ENCODE measurements at regions not wholly inside any gene's neighbourhood (a gene's known extent, or its start where the extent isn't known, plus 50 kb on each side); places are given as distances from the start of the nearest gene placed in this dataset.

DNA sequence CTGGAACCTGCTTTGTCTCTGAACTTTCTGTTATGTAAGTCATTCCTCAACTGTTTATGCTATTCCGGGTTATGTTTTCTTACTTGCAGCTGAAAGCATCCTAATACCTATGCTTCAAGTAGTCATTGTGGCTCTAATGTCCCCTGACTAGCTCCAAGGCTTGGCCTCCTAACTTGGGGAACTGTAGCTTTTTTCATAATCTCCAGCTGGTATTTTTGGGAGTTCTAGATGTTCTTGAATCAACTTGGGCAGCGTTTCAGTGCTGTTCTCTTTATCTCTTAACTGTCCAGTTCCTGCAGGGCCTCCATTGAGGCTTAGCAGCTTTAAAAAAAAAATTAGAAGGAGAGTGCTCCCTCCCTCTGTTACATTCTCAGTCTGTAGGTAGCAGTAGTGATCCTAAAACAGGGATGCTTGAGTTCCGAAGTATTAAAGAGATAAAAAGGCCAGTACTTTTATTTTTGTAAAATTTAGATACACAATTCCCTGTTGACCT lies 100.0 kb upstream of the ACTBL2 start:
- Histone ChIP-seq H4K5ac (ENCODE audit: low read length) (no peak overlapping the region), H2BK120ac (ENCODE audit: low read depth, low read length) (no peak overlapping the region), H3K4ac (ENCODE audit: low read depth, low read length) (no peak overlapping the region), H3K36me3 (ENCODE audit: control insufficient read depth, insufficient read depth, low read length) (no peaks in the 10 kb centered on the region), H3K23ac (ENCODE audit: low read length) (no peak overlapping the region), H2BK5ac (ENCODE audit: low read length) (no peak overlapping the region), H3K4me3 (ENCODE audit: low read length) (no peak overlapping the region), H3K79me1 (ENCODE audit: low read length) (no peaks in the 10 kb centered on the region), H3K4me2 (ENCODE audit: low read length) (no peak overlapping the region), H3K56ac (ENCODE audit: low read length) (no peak overlapping the region), H3K79me2 (ENCODE audit: control insufficient read depth, insufficient read depth, low read length) (no peaks in the 10 kb centered on the region), H3K4me1 (ENCODE audit: control insufficient read depth, low read depth, low read length) (no peaks in the 10 kb centered on the region), H2BK15ac (replicated peaks; ENCODE audit: low read depth) (no peak overlapping the region), H3K27me3 (ENCODE audit: insufficient read depth, low read length, poor library complexity) (no peaks in the 10 kb centered on the region), H3K18ac (ENCODE audit: low read length) (no peak overlapping the region), H4K8ac (ENCODE audit: low read depth, low read length) (no peak overlapping the region), H3K9ac (ENCODE audit: low read length) (no peak overlapping the region), H3K27ac (ENCODE audit: low read depth, low read length) (no peak overlapping the region), H2AK5ac (ENCODE audit: low read length) (no peak overlapping the region)
- no CpG with 5 or more reads among the region's 3 CpGs for WGBS (ENCODE audit: extremely low coverage, insufficient coverage, low lambda C conversion rate)
- no peak for DNase-seq

DNA sequence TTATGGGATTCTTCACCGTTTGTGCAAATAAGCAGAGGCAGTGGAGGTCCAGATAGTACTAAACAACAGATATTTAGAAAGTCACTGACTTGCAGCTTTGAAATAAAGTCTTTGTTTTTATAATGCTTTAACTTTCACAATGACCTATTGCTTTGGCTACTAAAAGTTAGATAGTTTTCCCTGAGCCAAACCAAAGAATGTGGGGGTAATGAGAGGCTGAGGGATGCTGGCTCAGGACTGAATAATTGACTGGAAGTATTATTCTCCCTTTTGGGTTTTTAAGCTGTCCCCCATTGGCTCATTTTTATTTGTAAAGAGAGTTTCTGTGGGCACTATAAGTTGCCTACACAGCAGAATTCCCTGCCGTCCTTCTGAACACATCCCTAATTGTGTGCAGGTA lies 99.2 kb upstream of the ACTBL2 start:
- Histone ChIP-seq H3K79me2 (ENCODE audit: control insufficient read depth, insufficient read depth, low read length) (no peaks in the 10 kb centered on the region), H3K18ac (ENCODE audit: low read length) (no peak overlapping the region), H3K4me2 (ENCODE audit: low read length) (no peak overlapping the region), H2BK15ac (replicated peaks; ENCODE audit: low read depth) (no peak overlapping the region), H4K8ac (ENCODE audit: low read depth, low read length) (no peak overlapping the region), H3K9ac (ENCODE audit: low read length) (no peak overlapping the region), H3K4ac (ENCODE audit: low read depth, low read length) (no peak overlapping the region), H3K27ac (ENCODE audit: low read depth, low read length) (no peak overlapping the region), H3K23ac (ENCODE audit: low read length) (no peak overlapping the region), H2AK5ac (ENCODE audit: low read length) (no peak overlapping the region), H4K5ac (ENCODE audit: low read length) (no peak overlapping the region), H3K27me3 (ENCODE audit: insufficient read depth, low read length, poor library complexity) (no peaks in the 10 kb centered on the region), H2BK5ac (ENCODE audit: low read length) (no peak overlapping the region), H2BK120ac (ENCODE audit: low read depth, low read length) (no peak overlapping the region), H3K36me3 (ENCODE audit: control insufficient read depth, insufficient read depth, low read length) (no peaks in the 10 kb centered on the region), H3K4me3 (ENCODE audit: low read length) (no peak overlapping the region), H3K56ac (ENCODE audit: low read length) (no peak overlapping the region), H3K79me1 (ENCODE audit: low read length) (no peaks in the 10 kb centered on the region), H3K4me1 (ENCODE audit: control insufficient read depth, low read depth, low read length) (no peaks in the 10 kb centered on the region)
- no peak for DNase-seq
- WGBS (ENCODE audit: extremely low coverage, insufficient coverage, low lambda C conversion rate): no CpG with 5 or more reads among the region's 2 CpGs

DNA sequence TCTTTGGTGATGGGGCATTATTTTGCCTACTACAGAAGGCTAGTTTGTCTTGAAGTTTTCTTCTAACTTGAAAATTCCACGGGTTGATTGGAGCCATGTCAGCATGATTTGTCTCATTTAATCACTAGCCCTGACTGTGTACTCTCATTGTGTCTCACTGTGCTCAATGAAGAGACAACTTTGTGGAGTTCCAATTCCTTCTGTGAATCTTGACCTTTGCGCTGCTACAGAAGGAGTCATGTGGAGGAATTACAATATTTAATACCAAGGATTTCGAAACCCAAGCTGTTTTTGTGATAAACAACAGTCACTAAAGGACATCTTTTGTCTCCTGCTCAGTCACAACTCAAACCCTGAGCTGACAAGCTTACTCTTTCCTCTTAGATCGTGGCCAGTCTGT lies 98.6 kb upstream of the ACTBL2 start:
- Histone ChIP-seq H3K4me1 (ENCODE audit: control insufficient read depth, low read depth, low read length) (no peaks in the 10 kb centered on the region), H3K56ac (ENCODE audit: low read length) (no peak overlapping the region), H2BK15ac (replicated peaks; ENCODE audit: low read depth) (no peak overlapping the region), H4K5ac (ENCODE audit: low read length) (no peak overlapping the region), H2BK120ac (ENCODE audit: low read depth, low read length) (no peak overlapping the region), H3K27me3 (ENCODE audit: insufficient read depth, low read length, poor library complexity) (no peaks in the 10 kb centered on the region), H2AK5ac (ENCODE audit: low read length) (no peak overlapping the region), H3K4me3 (ENCODE audit: low read length) (no peak overlapping the region), H3K23ac (ENCODE audit: low read length) (no peak overlapping the region), H3K79me1 (ENCODE audit: low read length) (no peaks in the 10 kb centered on the region), H3K4ac (ENCODE audit: low read depth, low read length) (no peak overlapping the region), H3K4me2 (ENCODE audit: low read length) (no peak overlapping the region), H3K36me3 (ENCODE audit: control insufficient read depth, insufficient read depth, low read length) (no peaks in the 10 kb centered on the region), H3K27ac (ENCODE audit: low read depth, low read length) (no peak overlapping the region), H2BK5ac (ENCODE audit: low read length) (no peak overlapping the region), H3K18ac (ENCODE audit: low read length) (no peak overlapping the region), H3K9ac (ENCODE audit: low read length) (no peak overlapping the region), H4K8ac (ENCODE audit: low read depth, low read length) (no peak overlapping the region), H3K79me2 (ENCODE audit: control insufficient read depth, insufficient read depth, low read length) (no peaks in the 10 kb centered on the region)
- no peak for DNase-seq
- no CpG with 5 or more reads among the region's 4 CpGs for WGBS (ENCODE audit: extremely low coverage, insufficient coverage, low lambda C conversion rate)

DNA sequence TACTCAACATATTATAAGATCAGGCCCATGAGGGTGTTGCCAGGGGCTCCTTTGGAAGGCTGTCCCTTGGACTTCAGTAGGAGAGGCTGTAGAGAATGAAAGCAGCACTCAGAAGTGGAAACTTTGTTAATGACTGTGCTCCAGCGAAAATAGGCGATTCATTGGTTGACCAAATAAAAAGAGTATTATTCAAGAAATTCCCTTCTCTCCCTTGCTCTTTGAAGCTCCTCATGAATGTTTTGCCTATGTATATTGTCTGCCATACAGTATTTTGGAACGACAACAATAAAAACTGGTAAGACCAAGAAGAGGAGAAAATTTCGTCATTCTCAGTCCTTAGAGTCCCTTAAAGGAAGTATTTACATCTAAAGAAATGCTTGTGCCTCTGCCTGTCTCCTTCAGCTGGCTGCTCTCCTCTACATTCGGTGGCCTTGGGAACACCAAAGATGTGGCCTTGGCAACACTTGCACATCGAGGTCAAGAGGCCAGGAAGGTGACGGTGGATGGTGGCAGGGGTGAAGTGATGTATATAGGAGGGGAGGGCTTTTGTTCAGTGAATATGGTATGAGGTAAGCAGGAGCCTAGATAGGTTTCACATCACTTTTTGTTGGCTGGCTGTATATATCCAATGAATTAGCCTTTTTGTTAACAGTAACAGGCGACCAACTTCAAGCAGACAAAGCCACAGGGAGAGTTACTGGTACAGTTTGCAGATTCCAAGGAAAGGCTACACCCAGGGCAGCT lies 95.0 kb upstream of the ACTBL2 start:
- Histone ChIP-seq H3K79me1 (ENCODE audit: low read length) (no peaks in the 10 kb centered on the region), H3K18ac (ENCODE audit: low read length) (no peak overlapping the region)
- WGBS (ENCODE audit: extremely low coverage, insufficient coverage, low lambda C conversion rate): no CpG with 5 or more reads among the region's 8 CpGs

DNA sequence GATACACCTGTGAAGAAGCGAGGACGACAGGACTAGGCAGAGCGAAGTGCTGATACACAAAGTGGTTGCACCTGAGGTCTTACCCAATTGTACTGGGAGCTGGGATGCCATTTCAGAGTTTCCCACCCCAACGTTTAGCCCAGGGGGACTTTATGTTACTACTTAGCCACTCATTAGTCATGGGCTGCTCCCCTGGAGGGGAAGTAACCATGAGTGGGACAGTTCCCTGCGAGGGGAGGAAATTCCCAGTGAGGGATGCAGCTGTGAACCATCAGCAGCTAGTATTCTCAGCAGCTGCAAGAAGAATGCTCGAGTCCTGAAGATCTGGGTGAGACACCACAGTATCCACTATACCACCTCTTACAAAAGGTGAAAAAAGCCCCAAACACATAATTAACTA lies 93.7 kb upstream of the ACTBL2 start:
- no peaks in the 10 kb centered on the region for H3K79me1 ChIP-seq (ENCODE audit: low read length)
- H3K27ac ChIP-seq (ENCODE audit: low read depth, low read length): no peak overlapping the region
- no peak overlapping the region for H3K18ac ChIP-seq (ENCODE audit: low read length)
- H2BK120ac ChIP-seq (ENCODE audit: low read depth, low read length): no peak overlapping the region
- H2BK5ac ChIP-seq (ENCODE audit: low read length): no peak overlapping the region
- no peak overlapping the region for H3K4ac ChIP-seq (ENCODE audit: low read depth, low read length)
- no peak overlapping the region for H3K9ac ChIP-seq (ENCODE audit: low read length)
- no peak overlapping the region for H2BK15ac ChIP-seq (replicated peaks; ENCODE audit: low read depth)
- no peak overlapping the region for H3K56ac ChIP-seq (ENCODE audit: low read length)
- no peak overlapping the region for H4K5ac ChIP-seq (ENCODE audit: low read length)
- H3K79me2 ChIP-seq (ENCODE audit: control insufficient read depth, insufficient read depth, low read length): no peaks in the 10 kb centered on the region
- H3K4me2 ChIP-seq (ENCODE audit: low read length): no peak overlapping the region
- DNase-seq: no peak
- H4K8ac ChIP-seq (ENCODE audit: low read depth, low read length): no peak overlapping the region
- no peak overlapping the region for H3K23ac ChIP-seq (ENCODE audit: low read length)
- H3K27me3 ChIP-seq (ENCODE audit: insufficient read depth, low read length, poor library complexity): no peaks in the 10 kb centered on the region
- H3K36me3 ChIP-seq (ENCODE audit: control insufficient read depth, insufficient read depth, low read length): no peaks in the 10 kb centered on the region
- no peaks in the 10 kb centered on the region for H3K4me1 ChIP-seq (ENCODE audit: control insufficient read depth, low read depth, low read length)
- no CpG with 5 or more reads among the region's 6 CpGs for WGBS (ENCODE audit: extremely low coverage, insufficient coverage, low lambda C conversion rate)
- H3K4me3 ChIP-seq (ENCODE audit: low read length): no peak overlapping the region
- no peak overlapping the region for H2AK5ac ChIP-seq (ENCODE audit: low read length)

More for the DNA sequence above, 95.0 kb upstream of the ACTBL2 start:
- no peak overlapping the region for H4K5ac ChIP-seq (ENCODE audit: low read length)
- no peak overlapping the region for H2BK15ac ChIP-seq (replicated peaks; ENCODE audit: low read depth)
- no peak overlapping the region for H2AK5ac ChIP-seq (ENCODE audit: low read length)
- no peak overlapping the region for H3K23ac ChIP-seq (ENCODE audit: low read length)
- DNase-seq: no peak
- H3K4ac ChIP-seq (ENCODE audit: low read depth, low read length): no peak overlapping the region
- H2BK5ac ChIP-seq (ENCODE audit: low read length): no peak overlapping the region
- no peak overlapping the region for H3K4me3 ChIP-seq (ENCODE audit: low read length)
- no peak overlapping the region for H2BK120ac ChIP-seq (ENCODE audit: low read depth, low read length)
- no peak overlapping the region for H4K8ac ChIP-seq (ENCODE audit: low read depth, low read length)
- no peaks in the 10 kb centered on the region for H3K4me1 ChIP-seq (ENCODE audit: control insufficient read depth, low read depth, low read length)
- H3K27ac ChIP-seq (ENCODE audit: low read depth, low read length): no peak overlapping the region
- no peak overlapping the region for H3K9ac ChIP-seq (ENCODE audit: low read length)
- H3K4me2 ChIP-seq (ENCODE audit: low read length): no peak overlapping the region
- no peaks in the 10 kb centered on the region for H3K79me2 ChIP-seq (ENCODE audit: control insufficient read depth, insufficient read depth, low read length)
- no peak overlapping the region for H3K56ac ChIP-seq (ENCODE audit: low read length)
- no peaks in the 10 kb centered on the region for H3K27me3 ChIP-seq (ENCODE audit: insufficient read depth, low read length, poor library complexity)
- H3K36me3 ChIP-seq (ENCODE audit: control insufficient read depth, insufficient read depth, low read length): no peaks in the 10 kb centered on the region

DNA sequence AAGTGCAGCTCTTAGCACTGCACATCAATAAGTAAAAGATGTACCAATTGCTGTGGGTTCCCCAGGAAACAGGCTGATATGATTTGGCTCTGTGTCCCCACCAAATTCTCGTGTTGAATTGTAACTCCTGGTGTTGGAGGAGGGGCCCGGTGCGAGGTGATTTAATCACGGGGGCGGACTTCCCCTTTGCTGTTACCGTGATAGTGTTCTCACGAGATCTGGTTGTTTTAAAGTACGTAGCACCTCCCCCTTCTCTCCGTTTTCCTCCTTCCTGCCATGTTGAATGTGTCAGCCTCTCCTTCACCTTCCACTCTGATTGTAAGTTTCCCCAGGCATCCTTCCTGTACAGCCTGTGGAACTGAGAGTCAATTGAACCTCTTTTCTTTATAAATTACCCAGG lies 93.2 kb upstream of the ACTBL2 start:
- H3K79me2 ChIP-seq (ENCODE audit: control insufficient read depth, insufficient read depth, low read length): no peaks in the 10 kb centered on the region
- no peak overlapping the region for H3K4me3 ChIP-seq (ENCODE audit: low read length)
- no peak overlapping the region for H2BK120ac ChIP-seq (ENCODE audit: low read depth, low read length)
- H3K18ac ChIP-seq (ENCODE audit: low read length): no peak overlapping the region
- H3K27ac ChIP-seq (ENCODE audit: low read depth, low read length): no peak overlapping the region
- no peak overlapping the region for H3K56ac ChIP-seq (ENCODE audit: low read length)
- no peaks in the 10 kb centered on the region for H3K36me3 ChIP-seq (ENCODE audit: control insufficient read depth, insufficient read depth, low read length)
- no peak overlapping the region for H2BK15ac ChIP-seq (replicated peaks; ENCODE audit: low read depth)
- WGBS (ENCODE audit: extremely low coverage, insufficient coverage, low lambda C conversion rate): no CpG with 5 or more reads among the region's 9 CpGs
- no peak overlapping the region for H3K4me2 ChIP-seq (ENCODE audit: low read length)
- no peak overlapping the region for H3K23ac ChIP-seq (ENCODE audit: low read length)
- H3K79me1 ChIP-seq (ENCODE audit: low read length): no peaks in the 10 kb centered on the region
- no peak overlapping the region for H4K5ac ChIP-seq (ENCODE audit: low read length)
- no peak overlapping the region for H2BK5ac ChIP-seq (ENCODE audit: low read length)
- no peaks in the 10 kb centered on the region for H3K4me1 ChIP-seq (ENCODE audit: control insufficient read depth, low read depth, low read length)
- H4K8ac ChIP-seq (ENCODE audit: low read depth, low read length): no peak overlapping the region
- H3K27me3 ChIP-seq (ENCODE audit: insufficient read depth, low read length, poor library complexity): no peaks in the 10 kb centered on the region
- H3K4ac ChIP-seq (ENCODE audit: low read depth, low read length): no peak overlapping the region
- peak; percentile 11 for DNase-seq
- no peak overlapping the region for H2AK5ac ChIP-seq (ENCODE audit: low read length)
- H3K9ac ChIP-seq (ENCODE audit: low read length): no peak overlapping the region
